A673 (cell line): ENCODE measurements at regions not wholly inside any gene's neighbourhood (a gene's known extent, or its start where the extent isn't known, plus 50 kb on each side); places are given as distances from the start of the nearest gene placed in this dataset.

Source experiments
- BruUV-seq: library from RNA; stranded (reverse); fragments of 400-500 nt; replicated peaks from 2 replicates; lab custom pipeline; 2021; lab: Mats Ljungman, UMichigan
- CTCF ChIA-PET: fragments of 300-600 bp; sonication (Branson Sonifier 250); formaldehyde crosslinking; loops from one replicate; lab custom pipeline; 2022; ENCODE audit warnings: antibody characterized with exemption; lab: Charles Lee
- POLR2A ChIA-PET: fragments of 300-600 bp; sonication (Branson Sonifier 250); formaldehyde crosslinking; loops from one replicate; lab custom pipeline; 2022; ENCODE audit warnings: antibody characterized with exemption; ENCODE audit not compliant: low non-redundant PET; lab: Charles Lee
- DNase-seq: peaks from one replicate; pipeline ENCODE4 v3.0.0-alpha.2; 2015; ENCODE audit warnings: low spot score
- H3K27ac ChIP-seq: fragments of 200-600 bp; sonication (generic); 2 replicates; pipeline ENCODE4 v1.5.1; 2016; ENCODE audit warnings: mixed run types, low read depth, mild to moderate bottlenecking, mixed read lengths, antibody characterized with exemption, low read length; ENCODE audit not compliant: poor library complexity, severe bottlenecking
- H3K27me3 ChIP-seq: fragments of 200-600 bp; sonication (generic); replicated peaks from 2 replicates; pipeline ENCODE4 v1.6.1; 2017; ENCODE audit warnings: mixed run types, low read depth, mild to moderate bottlenecking, mixed read lengths, antibody characterized with exemption, low read length; ENCODE audit not compliant: insufficient read depth, poor library complexity
- H3K36me3 ChIP-seq: fragments of 200-600 bp; sonication (generic); 2 replicates; pipeline ENCODE4 v1.6.1; 2016; ENCODE audit warnings: mixed run types, mild to moderate bottlenecking, mixed read lengths, antibody characterized with exemption, low read length; ENCODE audit not compliant: insufficient read depth, poor library complexity, severe bottlenecking
- H3K4me1 ChIP-seq: fragments of 200-600 bp; sonication (generic); 2 replicates; pipeline ENCODE4 v1.6.1; 2017; ENCODE audit warnings: mixed run types, mild to moderate bottlenecking, mixed read lengths, antibody characterized with exemption, low read length; ENCODE audit not compliant: insufficient read depth, poor library complexity, severe bottlenecking
- H3K4me3 ChIP-seq: fragments of 200-600 bp; sonication (generic); 2 replicates; pipeline ENCODE4 v1.5.1; 2016; ENCODE audit warnings: low read depth, mixed run types, mild to moderate bottlenecking, mixed read lengths, low read length; ENCODE audit not compliant: poor library complexity, severe bottlenecking
- H3K9me3 ChIP-seq: fragments of 200-600 bp; sonication (generic); 2 replicates; pipeline ENCODE4 v1.6.1; 2016; ENCODE audit warnings: mixed run types, low read depth, mild to moderate bottlenecking, mixed read lengths, antibody characterized with exemption, low read length; ENCODE audit not compliant: poor library complexity, severe bottlenecking
- CTCF ChIP-seq: fragments of 300-800, 200-600 bp; sonication (generic); conservative IDR thresholded peaks from 2 replicates; pipeline ENCODE4 v1.5.1; 2017; ENCODE audit warnings: low read depth, mild to moderate bottlenecking, antibody characterized with exemption, low read length, moderate library complexity, mixed read lengths
- EZH2 ChIP-seq: fragments of 200-600 bp; sonication (generic); IDR thresholded peaks from 2 replicates; pipeline ENCODE4 v1.6.1; 2017; ENCODE audit warnings: borderline replicate concordance, low read depth, mild to moderate bottlenecking, mixed read lengths, antibody characterized with exemption, low read length; ENCODE audit not compliant: poor library complexity, severe bottlenecking
- intact Hi-C: fragments of 100-400 bp; cut with micrococcal nuclease; formaldehyde crosslinking; loops from one replicate; pipeline ENCODE4 v1.10.0; 2022; ENCODE audit not compliant: unreplicated experiment

- POLR2A ChIA-PET, result no interaction called here
- H3K27me3 ChIP-seq, result no peaks in the 10 kb centered on the region
- no peak overlapping the region for H3K4me3 ChIP-seq
- H3K27ac ChIP-seq, result no peak overlapping the region
- no peak for DNase-seq
- no peaks in the 10 kb centered on the region for H3K4me1 ChIP-seq
- CTCF ChIA-PET, result no interaction called here
- no TSS peak for BruUV-seq
- TF ChIP-seq CTCF, result no peak
- TF ChIP-seq EZH2, result no peak
- no peaks in the 10 kb centered on the region for H3K9me3 ChIP-seq
- intact Hi-C loops, result no loop called here
- H3K36me3 ChIP-seq, result no peaks in the 10 kb centered on the region
These were observed 1334.9 kb upstream of the CELF2 start for GRCh38 chr10:9682802-9683201.

- ChIA-PET CTCF (no interaction called here), POLR2A (no interaction called here)
- Histone ChIP-seq H3K4me3 (no peak overlapping the region), H3K4me1 (no peaks in the 10 kb centered on the region), H3K27me3 (no peaks in the 10 kb centered on the region), H3K27ac (no peak overlapping the region), H3K9me3 (no peaks in the 10 kb centered on the region), H3K36me3 (no peaks in the 10 kb centered on the region)
- no TSS peak for BruUV-seq
- TF ChIP-seq EZH2 (no peak), CTCF (no peak)
- intact Hi-C loops, result no loop called here
- DNase-seq, result no peak
These were observed 1333.5 kb upstream of the CELF2 start for GRCh38 chr10:9684186-9684585.

- intact Hi-C loops, result no loop called here
- ChIA-PET CTCF (no interaction called here), POLR2A (no interaction called here)
- Histone ChIP-seq H3K4me1 (no peaks in the 10 kb centered on the region), H3K27me3 (no peaks in the 10 kb centered on the region), H3K9me3 (no peaks in the 10 kb centered on the region), H3K4me3 (no peak overlapping the region), H3K27ac (no peak overlapping the region), H3K36me3 (no peaks in the 10 kb centered on the region)
- no peak for TF ChIP-seq CTCF
- no TSS peak for BruUV-seq
- DNase-seq, result no peak
These were observed 1332.1 kb upstream of the CELF2 start for GRCh38 chr10:9685596-9685995.
